Neuronal stem cell (in vitro differentiated cells): ENCODE measurements at regions not wholly inside any gene's neighbourhood (a gene's known extent, or its start where the extent isn't known, plus 50 kb on each side); places are given as distances from the start of the nearest gene placed in this dataset.

Experiments
- DNase-seq: peaks from one replicate; pipeline ENCODE4 v3.0.0-alpha.2; 2013; ENCODE audit warnings: low spot score
- H2AFZ ChIP-seq: one replicate; pipeline ENCODE4 v1.6.1; 2013; ENCODE audit warnings: mild to moderate bottlenecking, low read length, inconsistent platforms
- H2AK5ac ChIP-seq: 2 replicates; pipeline ENCODE4 v1.6.1; 2013; ENCODE audit warnings: low read depth, mild to moderate bottlenecking, inconsistent platforms, low read length, moderate library complexity, mixed read lengths
- H2BK120ac ChIP-seq: 2 replicates; pipeline ENCODE4 v1.6.1; 2013; ENCODE audit warnings: low read depth, mild to moderate bottlenecking, inconsistent platforms, low read length, moderate library complexity, mixed read lengths
- H2BK12ac ChIP-seq: one replicate; pipeline ENCODE4 v1.6.1; 2013; ENCODE audit warnings: low read length, inconsistent platforms
- H2BK15ac ChIP-seq: 2 replicates; pipeline ENCODE4 v1.6.1; 2013; ENCODE audit warnings: mild to moderate bottlenecking, low read length, inconsistent platforms, mixed read lengths
- H2BK5ac ChIP-seq: one replicate; pipeline ENCODE4 v1.6.1; 2013; ENCODE audit warnings: inconsistent platforms, mild to moderate bottlenecking, low read length, moderate library complexity
- H3K14ac ChIP-seq: one replicate; pipeline ENCODE4 v1.6.1; 2013; ENCODE audit warnings: low read length, inconsistent platforms
- H3K18ac ChIP-seq: 2 replicates; pipeline ENCODE4 v1.6.1; 2013; ENCODE audit warnings: low read length, inconsistent platforms
- H3K23ac ChIP-seq: 2 replicates; pipeline ENCODE4 v1.6.1; 2013; ENCODE audit warnings: low read depth, mild to moderate bottlenecking, mixed read lengths, low read length, inconsistent platforms; ENCODE audit not compliant: poor library complexity
- H3K27ac ChIP-seq: replicated peaks from 3 replicates; pipeline ENCODE4 v1.5.1; 2013; ENCODE audit warnings: low read length, inconsistent platforms
- H3K27me3 ChIP-seq, 3 experiments: 2 replicates each; pipeline ENCODE4 v1.6.1; 2013; ENCODE audit warnings: low read length in 3 of 3, mild to moderate bottlenecking in 2 of 3, inconsistent platforms in 1 of 3, low read depth in 1 of 3, mixed read lengths in 1 of 3, moderate library complexity in 1 of 3; ENCODE audit not compliant: control insufficient read depth in 3 of 3, insufficient read depth in 3 of 3
- H3K36me3 ChIP-seq, 2 donors: replicated peaks in 1 of 2; 2 replicates each; pipeline ENCODE4 v1.6.1; 2013; ENCODE audit warnings: low read length in 2 of 2; ENCODE audit not compliant: control insufficient read depth in 2 of 2, insufficient read depth in 2 of 2
- H3K4ac ChIP-seq: 2 replicates; pipeline ENCODE4 v1.6.1; 2013; ENCODE audit warnings: inconsistent platforms, mild to moderate bottlenecking, low read length, moderate library complexity
- H3K4me1 ChIP-seq, 2 donors: 1 replicate in 1 of 2; 2 replicates in 1 of 2; pipeline ENCODE4 v1.6.1; 2013; ENCODE audit warnings: low read length in 2 of 2, low read depth in 1 of 2; ENCODE audit not compliant: control insufficient read depth in 2 of 2, insufficient read depth in 1 of 2
- H3K4me2 ChIP-seq: one replicate; pipeline ENCODE4 v1.6.1; 2013; ENCODE audit warnings: mild to moderate bottlenecking, low read length, inconsistent platforms; ENCODE audit not compliant: insufficient read depth, poor library complexity, severe bottlenecking
- H3K4me3 ChIP-seq, 2 donors: 2 replicates each; pipeline ENCODE4 v1.5.1; 2013; ENCODE audit warnings: low read length in 2 of 2, mild to moderate bottlenecking in 2 of 2, inconsistent platforms in 1 of 2, moderate library complexity in 1 of 2
- H3K79me1 ChIP-seq: one replicate; pipeline ENCODE4 v1.6.1; 2013; ENCODE audit warnings: low read depth, mild to moderate bottlenecking, inconsistent platforms, low read length, moderate library complexity
- H3K9ac ChIP-seq: one replicate; pipeline ENCODE4 v1.6.1; 2013; ENCODE audit warnings: mild to moderate bottlenecking, low read depth, low read length, inconsistent platforms; ENCODE audit not compliant: poor library complexity
- H3K9me3 ChIP-seq, 2 donors: replicated peaks in 1 of 2; 2 replicates each; pipeline versions ENCODE3 to v1.6.1; 2013; ENCODE audit warnings: low read length in 2 of 2, mild to moderate bottlenecking in 2 of 2, inconsistent platforms in 1 of 2, low read depth in 1 of 2, mixed read lengths in 1 of 2, moderate library complexity in 1 of 2; ENCODE audit not compliant: control insufficient read depth in 2 of 2, insufficient read depth in 1 of 2
- H4K8ac ChIP-seq: one replicate; pipeline ENCODE4 v1.6.1; 2013; ENCODE audit warnings: low read depth, mild to moderate bottlenecking, inconsistent platforms, low read length, moderate library complexity
- H4K91ac ChIP-seq: one replicate; pipeline ENCODE4 v1.6.1; 2013; ENCODE audit warnings: low read length, low read depth, mild to moderate bottlenecking, inconsistent platforms; ENCODE audit not compliant: poor library complexity
- WGBS, 2 donors: extraction: QIAGEN DNeasy Blood & Tissue Kit; methylation state at CpG; one replicate each; pipeline ENCODE4 v1.1.7; 2013; ENCODE audit warnings: missing lambda C conversion rate in 2 of 2, mixed read lengths in 1 of 2; ENCODE audit not compliant: insufficient read length in 2 of 2, insufficient replicate concordance in 1 of 2; ENCODE audit errors: extremely low coverage in 2 of 2; 5-methylcytosine and 5-hydroxymethylcytosine counted together

- no peak overlapping the region for H3K23ac ChIP-seq
- no peak overlapping the region for H2BK12ac ChIP-seq
- no peaks in the 10 kb centered on the region for H3K4me1 ChIP-seq
- H2BK120ac ChIP-seq, result no peak overlapping the region
- no peak overlapping the region for H3K4me2 ChIP-seq
- H3K27me3 ChIP-seq, result no peaks in the 10 kb centered on the region
- H3K79me1 ChIP-seq, result no peaks in the 10 kb centered on the region
- peak overlapping the region; percentile 11 for H2AFZ ChIP-seq
- no peak overlapping the region for H3K18ac ChIP-seq
- no peak overlapping the region for H4K91ac ChIP-seq
- no peak overlapping the region for H3K14ac ChIP-seq
- H2BK15ac ChIP-seq, result no peak overlapping the region
- no peaks in the 10 kb centered on the region for H3K36me3 ChIP-seq
- H3K9ac ChIP-seq, result no peak overlapping the region
- H2AK5ac ChIP-seq, result no peak overlapping the region
- H3K27ac ChIP-seq, result no peak overlapping the region
- no peak for DNase-seq
- peaks cover 0 to under 1% of the 10 kb centered on the region in 2 donors for H3K9me3 ChIP-seq
- H3K4ac ChIP-seq, result no peak overlapping the region
- no peak overlapping the region for H3K4me3 ChIP-seq
- no peak overlapping the region for H2BK5ac ChIP-seq
- no CpG with 5 or more reads among the region's 2 CpGs for WGBS, 2 donors
- H4K8ac ChIP-seq, result no peak overlapping the region
Observed at GRCh38 chr2:49861821-49862220, 707.5 kb upstream of the FSHR start.

- 100% methylated on average over 1 of the region's 2 CpGs; no CpG with 5 or more reads in 1 of the 2 donors for WGBS, 2 donors
- no peak overlapping the region for H3K23ac ChIP-seq
- H2BK12ac ChIP-seq, result no peak overlapping the region
Observed at GRCh38 chr2:49860834-49861233, 706.5 kb upstream of the FSHR start.

GRCh38 chr2:49860170-49860569 is 705.9 kb upstream of the FSHR start:
- H4K91ac ChIP-seq, result no peak overlapping the region
- H2AK5ac ChIP-seq, result no peak overlapping the region
- no peak overlapping the region for H4K8ac ChIP-seq
- H3K18ac ChIP-seq, result no peak overlapping the region
- DNase-seq, result no peak
- WGBS, 2 donors, result no CpG with 5 or more reads among the region's 2 CpGs
- H3K14ac ChIP-seq, result no peak overlapping the region
- H3K9ac ChIP-seq, result no peak overlapping the region
- H3K4me1 ChIP-seq, result no peaks in the 10 kb centered on the region
- H2BK12ac ChIP-seq, result no peak overlapping the region
- no peaks in the 10 kb centered on the region for H3K27me3 ChIP-seq
- no peak overlapping the region for H2BK15ac ChIP-seq
- H3K36me3 ChIP-seq, result no peaks in the 10 kb centered on the region
- H3K4me3 ChIP-seq, result no peak overlapping the region
- H3K4me2 ChIP-seq, result no peak overlapping the region
- no peak overlapping the region for H2AFZ ChIP-seq
- no peak overlapping the region for H2BK120ac ChIP-seq
- no peak overlapping the region for H3K27ac ChIP-seq
- H3K4ac ChIP-seq, result no peak overlapping the region
- H3K79me1 ChIP-seq, result no peaks in the 10 kb centered on the region
- H2BK5ac ChIP-seq, result no peak overlapping the region
- no peaks in the 10 kb centered on the region for H3K9me3 ChIP-seq
- no peak overlapping the region for H3K23ac ChIP-seq

More at GRCh38 chr2:49860834-49861233, 706.5 kb upstream of the FSHR start:
- Histone ChIP-seq H4K91ac (no peak overlapping the region), H3K27me3 (no peaks in the 10 kb centered on the region), H2AK5ac (no peak overlapping the region), H2BK5ac (no peak overlapping the region), H3K9me3 (no peaks in the 10 kb centered on the region), H2BK120ac (no peak overlapping the region), H3K36me3 (no peaks in the 10 kb centered on the region), H3K4ac (no peak overlapping the region), H2AFZ (peak overlapping the region; percentile 11), H3K79me1 (no peaks in the 10 kb centered on the region), H4K8ac (no peak overlapping the region), H3K27ac (no peak overlapping the region), H2BK15ac (no peak overlapping the region), H3K14ac (no peak overlapping the region), H3K4me1 (no peaks in the 10 kb centered on the region), H3K4me2 (no peak overlapping the region), H3K9ac (no peak overlapping the region), H3K18ac (no peak overlapping the region), H3K4me3 (no peak overlapping the region)
- no peak for DNase-seq

DNA sequence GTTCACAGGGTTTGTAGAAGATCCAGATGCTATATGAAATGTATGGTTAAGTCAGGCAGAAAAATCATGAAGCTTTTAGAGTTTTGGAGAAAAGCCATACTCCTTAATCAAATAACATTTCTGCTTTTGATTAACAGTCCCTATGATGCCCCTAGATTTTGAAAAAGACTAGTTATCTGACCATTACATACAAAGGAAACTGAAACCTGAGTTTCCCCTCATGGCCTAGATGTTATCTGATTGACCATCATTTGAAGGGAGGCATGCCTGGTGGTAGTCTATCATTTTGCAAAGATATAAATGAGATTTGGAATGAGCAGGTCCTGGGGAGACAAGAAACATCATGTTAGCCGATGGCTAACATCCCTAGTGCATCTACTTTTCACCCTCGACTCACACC is 704.3 kb upstream of the FSHR start:
- no CpG with 5 or more reads among the region's 2 CpGs for WGBS, 2 donors
- peaks cover 0 to 3% of the 10 kb centered on the region in 2 donors for H3K9me3 ChIP-seq
- H3K36me3 ChIP-seq, result no peaks in the 10 kb centered on the region
- no peak overlapping the region for H3K9ac ChIP-seq
- H4K8ac ChIP-seq, result no peak overlapping the region
- H2AK5ac ChIP-seq, result no peak overlapping the region
- H2AFZ ChIP-seq, result no peak overlapping the region
- no peak overlapping the region for H3K18ac ChIP-seq
- H3K4me2 ChIP-seq, result no peak overlapping the region
- H3K79me1 ChIP-seq, result no peaks in the 10 kb centered on the region
- H4K91ac ChIP-seq, result no peak overlapping the region
- no peak overlapping the region for H2BK5ac ChIP-seq
- H2BK15ac ChIP-seq, result no peak overlapping the region
- no peak overlapping the region for H2BK12ac ChIP-seq
- no peak overlapping the region for H3K27ac ChIP-seq
- no peak overlapping the region for H3K4me3 ChIP-seq
- DNase-seq, result no peak
- no peak overlapping the region for H3K23ac ChIP-seq
- no peaks in the 10 kb centered on the region for H3K27me3 ChIP-seq
- H3K14ac ChIP-seq, result no peak overlapping the region
- no peak overlapping the region for H2BK120ac ChIP-seq
- no peaks in the 10 kb centered on the region for H3K4me1 ChIP-seq
- H3K4ac ChIP-seq, result no peak overlapping the region
